Ovary (tissue), 7 donors: ENCODE measurements at regions not wholly inside any gene's neighbourhood (a gene's known extent, or its start where the extent isn't known, plus 50 kb on each side); places are given as distances from the start of the nearest gene placed in this dataset.

ENCODE experiments used
- DNase-seq, 5 donors: peaks; one replicate each; pipeline ENCODE4 v3.0.0-alpha.2; 2019 to 2020
- H3K27ac ChIP-seq, 2 donors: fragments of 200-600 bp; one replicate each; pipeline versions ENCODE4 v1.5.1 to v1.8.0; 2019 to 2022
- H3K27me3 ChIP-seq: fragments of 200-600 bp; one replicate; pipeline ENCODE4 v1.8.0; 2022
- H3K36me3 ChIP-seq: fragments of 200-600 bp; sonication (generic); one replicate; pipeline ENCODE4 v1.5.1; 2019
- H3K4me1 ChIP-seq: one replicate; pipeline ENCODE4 v1.8.1; 2013; ENCODE audit warnings: mild to moderate bottlenecking, moderate library complexity; ENCODE audit not compliant: insufficient read depth
- H3K4me3 ChIP-seq: fragments of 200-600 bp; sonication (generic); one replicate; pipeline ENCODE4 v1.5.1; 2017
- H3K9me3 ChIP-seq, 2 donors: fragments of 200-600 bp in 1 of 2; sonication (generic) in 1 of 2; one replicate each; pipeline versions ENCODE4 v1.5.1 to v1.8.1; 2013 to 2019; ENCODE audit warnings: mild to moderate bottlenecking in 1 of 2, moderate library complexity in 1 of 2
- CTCF ChIP-seq, 3 donors: fragments of 450-650 bp in 2 of 3; fragments of 200-600 bp in 1 of 3; IDR thresholded peaks; one replicate each; pipeline versions ENCODE4 v1.5.1 to v1.8.0; 2016 to 2022; ENCODE audit warnings: antibody characterized with exemption in 3 of 3, mild to moderate bottlenecking in 1 of 3
- EP300 ChIP-seq: sonication (generic); formaldehyde crosslinking; IDR thresholded peaks from one replicate; pipeline ENCODE4 v1.6.1; 2017; ENCODE audit warnings: antibody characterized with exemption
- POLR2A ChIP-seq: fragments of 450-650 bp; IDR thresholded peaks from one replicate; pipeline ENCODE4 v1.6.1; 2017; ENCODE audit warnings: antibody characterized with exemption, mild to moderate bottlenecking, moderate library complexity
- WGBS, 3 donors: extraction: QIAGEN DNeasy Blood & Tissue Kit in 1 of 3; methylation state at CpG; one replicate each; pipeline versions ENCODE4 v1.1.5 to v1.1.7; 2013 to 2017; 5-methylcytosine and 5-hydroxymethylcytosine counted together
- intact Hi-C, 4 donors: fragments of 100-400 bp; cut with DNase I; formaldehyde crosslinking; loops; one replicate each; pipeline versions ENCODE4 v1.11.0 to v1.15.1; 2022 to 2023
- donor health status: DM: no; HTN: no; CAD: no; lungs with moderate emphysema.
- donor health status: DM: no; HTN: no; CAD: no.
- donor health status: Bipolar disorder and iron deficiency.
- donor health status: DM: no; HTN: no; CAD: no.
- donor health status: DM: yes; HTN: yes; CAD: no.

- no peaks in the 10 kb centered on the region for H3K4me1 ChIP-seq
- DNase-seq, result no peak
- WGBS, 3 donors, result 94 to 95% (median 94%) methylated on average over 11 of the region's 11 CpGs
- intact Hi-C loops, result no loop called here
- H3K9me3 ChIP-seq, result no peaks in the 10 kb centered on the region
- TF ChIP-seq EP300 (no peak), CTCF (IDR thresholded peaks at IDR 0.05) (no peak), POLR2A (no peak)
- no peak overlapping the region for H3K27ac ChIP-seq
- no peak overlapping the region for H3K4me3 ChIP-seq
- H3K36me3 ChIP-seq, result no peaks in the 10 kb centered on the region
- H3K27me3 ChIP-seq, result no peaks in the 10 kb centered on the region
Observed at GRCh38 chr9:88320748-88321415, 67.4 kb upstream of the SPIN1 start.

GRCh38 chr9:88319936-88320747, 68.1 kb upstream of the SPIN1 start:
- no peak overlapping the region for H3K27ac ChIP-seq
- DNase-seq, result no peak
- intact Hi-C loops, result no loop called here
- H3K4me1 ChIP-seq, result no peaks in the 10 kb centered on the region
- TF ChIP-seq EP300, result no peak
- TF ChIP-seq POLR2A, result no peak
- no peak for TF ChIP-seq CTCF (IDR thresholded peaks at IDR 0.05)
- no peak overlapping the region for H3K4me3 ChIP-seq
- H3K36me3 ChIP-seq, result no peaks in the 10 kb centered on the region
- WGBS, 3 donors, result 71 to 83% (median 76%) methylated on average over 6 of the region's 6 CpGs
- no peaks in the 10 kb centered on the region for H3K9me3 ChIP-seq
- no peaks in the 10 kb centered on the region for H3K27me3 ChIP-seq

DNA sequence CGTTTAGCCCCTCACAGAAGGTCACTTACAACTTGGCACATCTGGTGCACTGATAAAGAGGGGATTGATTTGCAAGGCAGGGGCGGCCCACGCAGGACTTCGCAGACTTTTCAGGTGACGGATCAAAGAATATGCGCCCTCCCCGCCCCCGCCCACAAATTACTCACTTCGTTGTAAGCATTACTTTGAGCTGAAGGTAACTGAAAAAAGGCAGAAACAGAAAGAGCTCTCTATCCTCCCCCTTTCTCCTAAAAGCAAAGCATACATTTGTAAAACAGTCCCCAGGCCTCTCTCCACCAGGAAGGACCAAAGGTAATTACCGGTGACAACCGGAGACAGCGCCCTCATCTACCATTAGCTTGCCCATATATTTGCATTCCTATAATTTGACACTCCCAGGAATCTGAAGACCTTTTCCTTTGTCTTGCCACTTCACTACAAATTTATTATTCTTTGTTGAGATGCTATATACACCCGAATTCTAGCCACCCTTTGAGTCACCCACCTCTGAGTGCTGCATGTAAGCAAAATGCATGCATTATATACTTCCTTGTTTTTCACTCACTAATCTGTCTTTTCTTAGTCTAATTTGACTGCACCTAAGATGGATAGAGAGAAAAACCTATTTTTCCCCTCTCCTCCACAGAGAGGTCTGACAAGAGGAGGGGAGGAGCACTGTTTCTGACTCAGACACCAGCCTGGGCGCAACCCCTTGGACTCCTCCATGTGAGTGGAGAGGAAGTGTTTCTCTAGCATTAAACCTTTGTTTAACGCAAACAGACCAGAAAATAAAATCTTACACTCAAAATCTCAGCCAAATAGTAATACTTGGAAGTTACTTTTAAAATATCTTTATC, 74.7 kb upstream of the SPIN1 start:
- intact Hi-C loops, result no loop called here
- 47 to 52% (median 50%) methylated on average over 15 of the region's 15 CpGs for WGBS, 3 donors
- H3K4me1 ChIP-seq, result no peaks in the 10 kb centered on the region
- H3K27ac ChIP-seq, result no peak overlapping the region
- H3K4me3 ChIP-seq, result no peak overlapping the region
- H3K9me3 ChIP-seq, result no peaks in the 10 kb centered on the region
- H3K27me3 ChIP-seq, result no peaks in the 10 kb centered on the region
- no peaks in the 10 kb centered on the region for H3K36me3 ChIP-seq
- no peak for DNase-seq
- TF ChIP-seq CTCF (IDR thresholded peaks at IDR 0.05) (no peak), EP300 (no peak), POLR2A (no peak)

GRCh38 chr9:88312517-88313103, 75.6 kb upstream of the SPIN1 start:
- H3K27me3 ChIP-seq, result no peaks in the 10 kb centered on the region
- H3K4me3 ChIP-seq, result no peak overlapping the region
- TF ChIP-seq POLR2A (no peak), EP300 (no peak), CTCF (IDR thresholded peaks at IDR 0.05) (no peak)
- no peaks in the 10 kb centered on the region for H3K4me1 ChIP-seq
- no peak overlapping the region for H3K27ac ChIP-seq
- H3K36me3 ChIP-seq, result no peaks in the 10 kb centered on the region
- no peaks in the 10 kb centered on the region for H3K9me3 ChIP-seq
- no peak for DNase-seq
- intact Hi-C loops, result no loop called here
- 79 to 83% (median 83%) methylated on average over 13 of the region's 13 CpGs for WGBS, 3 donors
